Trophoblast cell (in vitro differentiated cells and primary cell): ENCODE measurements at regions not wholly inside any gene's neighbourhood (a gene's known extent, or its start where the extent isn't known, plus 50 kb on each side); places are given as distances from the start of the nearest gene placed in this dataset.

Experiments used
- DNase-seq, 2 donors: peaks; one replicate each; pipeline ENCODE4 v3.0.0-alpha.2; 2016
- H2AFZ ChIP-seq: 2 replicates; pipeline ENCODE4 v1.6.1; 2013; ENCODE audit warnings: low read length, moderate library complexity, mild to moderate bottlenecking; ENCODE audit not compliant: insufficient read depth, poor library complexity
- H2AK5ac ChIP-seq: 2 replicates; pipeline ENCODE4 v1.6.1; 2013; ENCODE audit warnings: mild to moderate bottlenecking, low read length
- H2BK120ac ChIP-seq: 2 replicates; pipeline ENCODE4 v1.6.1; 2013; ENCODE audit warnings: low read length, mild to moderate bottlenecking, moderate library complexity; ENCODE audit not compliant: insufficient read depth, poor library complexity
- H2BK12ac ChIP-seq: 2 replicates; pipeline ENCODE4 v1.6.1; 2013; ENCODE audit warnings: mild to moderate bottlenecking, low read length, moderate library complexity
- H2BK5ac ChIP-seq: 2 replicates; pipeline ENCODE4 v1.6.1; 2013; ENCODE audit warnings: low read length, low read depth, moderate library complexity, mild to moderate bottlenecking; ENCODE audit not compliant: poor library complexity
- H3K14ac ChIP-seq: 2 replicates; pipeline ENCODE4 v1.6.1; 2013; ENCODE audit warnings: mild to moderate bottlenecking, low read length
- H3K18ac ChIP-seq: 2 replicates; pipeline ENCODE4 v1.6.1; 2013; ENCODE audit warnings: mild to moderate bottlenecking, low read length
- H3K23ac ChIP-seq: 2 replicates; pipeline ENCODE4 v1.6.1; 2013; ENCODE audit warnings: low read length
- H3K27ac ChIP-seq: 2 replicates; pipeline ENCODE4 v1.5.1; 2013; ENCODE audit warnings: low read depth, mild to moderate bottlenecking, inconsistent platforms, low read length, moderate library complexity
- H3K27me3 ChIP-seq: 2 replicates; pipeline ENCODE4 v1.6.1; 2013; ENCODE audit warnings: inconsistent platforms, mild to moderate bottlenecking, low read length, moderate library complexity; ENCODE audit not compliant: insufficient read depth
- H3K36me3 ChIP-seq, 2 experiments: 1 replicate in 1 of 2; 2 replicates in 1 of 2; pipeline ENCODE4 v1.6.1; 2013; ENCODE audit warnings: low read length in 2 of 2, mild to moderate bottlenecking in 2 of 2, moderate library complexity in 1 of 2; ENCODE audit not compliant: insufficient read depth in 2 of 2, control insufficient read depth in 1 of 2
- H3K4ac ChIP-seq: 2 replicates; pipeline ENCODE4 v1.6.1; 2013; ENCODE audit warnings: low read depth, mild to moderate bottlenecking, low read length, moderate library complexity
- H3K4me1 ChIP-seq, 2 experiments: 1 replicate in 1 of 2; 2 replicates in 1 of 2; pipeline ENCODE4 v1.6.1; 2013; ENCODE audit warnings: low read length in 2 of 2, mild to moderate bottlenecking in 2 of 2, moderate library complexity in 1 of 2; ENCODE audit not compliant: insufficient read depth in 2 of 2, control insufficient read depth in 1 of 2
- H3K4me2 ChIP-seq: 2 replicates; pipeline ENCODE4 v1.6.1; 2013; ENCODE audit warnings: inconsistent platforms, mild to moderate bottlenecking, low read length, moderate library complexity
- H3K4me3 ChIP-seq: 2 replicates; pipeline ENCODE4 v1.5.1; 2013; ENCODE audit warnings: mild to moderate bottlenecking, low read depth, low read length, inconsistent platforms
- H3K79me1 ChIP-seq: one replicate; pipeline ENCODE4 v1.6.1; 2013; ENCODE audit warnings: low read length
- H3K79me2 ChIP-seq: 2 replicates; pipeline ENCODE4 v1.6.1; 2013; ENCODE audit warnings: low read length, mild to moderate bottlenecking; ENCODE audit not compliant: control insufficient read depth, insufficient read depth, poor library complexity
- H3K9ac ChIP-seq: 2 replicates; pipeline ENCODE4 v1.6.1; 2013; ENCODE audit warnings: mild to moderate bottlenecking, low read length
- H3K9me3 ChIP-seq: 2 replicates; pipeline ENCODE4 v1.6.1; 2013; ENCODE audit warnings: low read depth, mild to moderate bottlenecking, control low read depth, inconsistent platforms, low read length; ENCODE audit not compliant: insufficient read depth
- H4K12ac ChIP-seq: 2 replicates; pipeline ENCODE4 v1.6.1; 2013; ENCODE audit warnings: low read depth, mild to moderate bottlenecking, low read length, moderate library complexity
- H4K8ac ChIP-seq: 2 replicates; pipeline ENCODE4 v1.6.1; 2013; ENCODE audit warnings: low read depth, mild to moderate bottlenecking, low read length, moderate library complexity
- H4K91ac ChIP-seq: one replicate; pipeline ENCODE4 v1.6.1; 2013; ENCODE audit warnings: low read depth, mild to moderate bottlenecking, low read length, moderate library complexity
- WGBS: extraction: QIAGEN DNeasy Blood & Tissue Kit; methylation state at CpG from one replicate; pipeline ENCODE4 v1.1.7; 2013; ENCODE audit warnings: missing lambda C conversion rate; ENCODE audit not compliant: insufficient read length, insufficient coverage; ENCODE audit errors: extremely low coverage; 5-methylcytosine and 5-hydroxymethylcytosine counted together

DNA sequence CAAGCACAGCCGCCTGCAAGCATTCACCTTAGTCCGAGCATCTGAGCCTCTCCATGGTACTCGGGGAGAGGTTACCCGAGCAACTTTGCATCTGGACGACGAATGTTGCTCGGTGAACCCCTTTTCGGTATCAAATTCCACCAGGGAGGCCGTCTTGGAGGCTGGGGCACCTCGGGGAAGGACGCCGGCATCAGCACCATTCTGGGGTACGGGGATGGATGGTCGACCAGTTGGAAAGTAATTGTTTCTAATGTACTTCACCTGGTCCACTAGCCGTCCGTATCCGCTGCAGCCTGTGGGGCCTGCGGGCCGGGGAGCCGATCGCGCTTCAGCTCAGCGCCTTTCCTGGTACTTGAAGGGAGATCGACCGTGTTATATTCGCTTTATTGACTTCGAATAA lies 161.7 kb upstream of the RTL1 start:
- Histone ChIP-seq H4K91ac (no peak overlapping the region), H3K4me3 (no peak overlapping the region), H3K4me1 (no peaks in the 10 kb centered on the region), H3K27me3 (no peaks in the 10 kb centered on the region), H3K4ac (no peak overlapping the region), H3K27ac (no peak overlapping the region), H3K23ac (no peak overlapping the region), H2BK12ac (no peak overlapping the region), H3K4me2 (no peak overlapping the region), H3K36me3 (no peaks in the 10 kb centered on the region), H4K12ac (no peak overlapping the region), H2AK5ac (no peak overlapping the region), H3K9me3 (peaks cover 19% of the 10 kb centered on the region), H3K14ac (no peak overlapping the region), H3K79me1 (no peaks in the 10 kb centered on the region), H3K9ac (no peak overlapping the region), H2BK5ac (no peak overlapping the region), H2BK120ac (no peak overlapping the region), H2AFZ (no peak overlapping the region), H4K8ac (no peak overlapping the region), H3K79me2 (no peaks in the 10 kb centered on the region), H3K18ac (no peak overlapping the region)
- DNase-seq = no peak
- WGBS = no CpG with 5 or more reads among the region's 27 CpGs

DNA sequence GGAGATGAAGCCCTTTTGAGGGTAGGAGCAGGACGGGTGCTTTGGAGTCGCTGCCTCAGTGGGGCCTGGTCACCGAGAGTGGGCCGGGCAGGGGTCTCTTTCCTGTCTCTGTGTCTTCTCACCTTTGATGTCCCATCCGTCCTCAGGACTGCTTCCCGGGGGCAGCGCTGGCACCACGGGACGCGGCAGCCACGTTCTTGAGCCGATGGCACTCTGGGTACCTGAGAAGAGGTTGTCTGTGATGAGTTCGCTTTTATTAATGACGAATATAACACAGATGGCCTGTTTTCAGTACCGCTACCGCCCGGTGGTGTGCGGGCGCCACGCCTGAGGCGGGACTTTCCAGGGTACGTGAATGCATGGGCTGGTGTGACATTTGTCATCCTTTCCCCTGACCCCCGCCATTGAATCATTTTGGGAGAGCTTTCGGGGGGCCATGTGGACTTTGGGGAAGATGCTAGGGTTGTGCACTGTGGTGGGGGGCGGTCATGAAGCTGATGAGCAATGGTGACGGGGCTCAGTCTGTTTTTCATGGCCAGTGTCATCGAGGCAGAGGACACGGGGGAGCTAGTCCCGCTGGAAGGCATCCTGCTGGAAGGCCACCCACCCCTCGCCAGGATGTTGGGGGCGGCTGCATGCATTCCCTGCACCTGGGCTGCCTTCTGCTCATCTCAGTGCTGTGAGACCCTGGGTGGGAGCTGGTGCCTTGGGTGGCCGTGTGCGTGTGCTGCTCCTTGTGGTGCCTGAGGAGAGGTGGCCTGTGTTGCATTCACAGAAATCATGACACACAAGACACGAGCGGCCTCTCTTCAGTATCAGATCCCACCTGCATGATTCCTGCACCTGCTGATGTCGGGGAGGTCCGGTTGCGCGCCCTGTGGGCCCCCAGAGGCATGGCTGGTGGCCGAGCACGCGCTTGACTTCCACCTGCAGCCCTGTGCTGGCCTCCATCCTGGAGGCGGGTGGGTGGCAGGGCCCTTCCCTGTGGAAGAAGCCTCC lies 162.5 kb upstream of the RTL1 start:
- Histone ChIP-seq H3K79me2 (no peaks in the 10 kb centered on the region), H2BK12ac (no peak overlapping the region), H3K9ac (no peak overlapping the region), H3K4ac (no peak overlapping the region), H3K36me3 (no peaks in the 10 kb centered on the region), H2BK120ac (no peak overlapping the region), H3K27ac (no peak overlapping the region), H3K4me2 (no peak overlapping the region), H2AK5ac (no peak overlapping the region), H2AFZ (no peak overlapping the region), H4K12ac (no peak overlapping the region), H3K27me3 (no peaks in the 10 kb centered on the region), H4K8ac (no peak overlapping the region), H3K9me3 (peaks cover 19% of the 10 kb centered on the region), H4K91ac (no peak overlapping the region), H3K14ac (no peak overlapping the region), H3K79me1 (no peaks in the 10 kb centered on the region), H2BK5ac (no peak overlapping the region), H3K4me1 (no peaks in the 10 kb centered on the region), H3K23ac (no peak overlapping the region), H3K4me3 (peak overlapping the region; percentile 9), H3K18ac (no peak overlapping the region)
- WGBS = no CpG with 5 or more reads among the region's 43 CpGs
- no peak for DNase-seq

GRCh38 chr14:101066826-101067510 lies 163.4 kb upstream of the RTL1 start:
- no peak overlapping the region for H2AK5ac ChIP-seq
- no peak for DNase-seq
- H3K9me3 ChIP-seq = peaks cover 13% of the 10 kb centered on the region
- H4K8ac ChIP-seq = no peak overlapping the region
- no peak overlapping the region for H3K27ac ChIP-seq
- no peak overlapping the region for H3K4ac ChIP-seq
- H3K79me1 ChIP-seq = no peaks in the 10 kb centered on the region
- no peak overlapping the region for H4K91ac ChIP-seq
- WGBS = no CpG with 5 or more reads among the region's 12 CpGs
- no peak overlapping the region for H2BK5ac ChIP-seq
- no peak overlapping the region for H2BK12ac ChIP-seq
- H3K4me3 ChIP-seq = peak overlapping the region; percentile 43
- H3K4me2 ChIP-seq = no peak overlapping the region
- H3K23ac ChIP-seq = no peak overlapping the region
- H2AFZ ChIP-seq = no peak overlapping the region
- H3K4me1 ChIP-seq = no peaks in the 10 kb centered on the region
- no peaks in the 10 kb centered on the region for H3K27me3 ChIP-seq
- no peak overlapping the region for H3K18ac ChIP-seq
- no peak overlapping the region for H2BK120ac ChIP-seq
- H3K79me2 ChIP-seq = no peaks in the 10 kb centered on the region
- no peak overlapping the region for H4K12ac ChIP-seq
- no peaks in the 10 kb centered on the region for H3K36me3 ChIP-seq
- H3K9ac ChIP-seq = no peak overlapping the region
- H3K14ac ChIP-seq = no peak overlapping the region

DNA sequence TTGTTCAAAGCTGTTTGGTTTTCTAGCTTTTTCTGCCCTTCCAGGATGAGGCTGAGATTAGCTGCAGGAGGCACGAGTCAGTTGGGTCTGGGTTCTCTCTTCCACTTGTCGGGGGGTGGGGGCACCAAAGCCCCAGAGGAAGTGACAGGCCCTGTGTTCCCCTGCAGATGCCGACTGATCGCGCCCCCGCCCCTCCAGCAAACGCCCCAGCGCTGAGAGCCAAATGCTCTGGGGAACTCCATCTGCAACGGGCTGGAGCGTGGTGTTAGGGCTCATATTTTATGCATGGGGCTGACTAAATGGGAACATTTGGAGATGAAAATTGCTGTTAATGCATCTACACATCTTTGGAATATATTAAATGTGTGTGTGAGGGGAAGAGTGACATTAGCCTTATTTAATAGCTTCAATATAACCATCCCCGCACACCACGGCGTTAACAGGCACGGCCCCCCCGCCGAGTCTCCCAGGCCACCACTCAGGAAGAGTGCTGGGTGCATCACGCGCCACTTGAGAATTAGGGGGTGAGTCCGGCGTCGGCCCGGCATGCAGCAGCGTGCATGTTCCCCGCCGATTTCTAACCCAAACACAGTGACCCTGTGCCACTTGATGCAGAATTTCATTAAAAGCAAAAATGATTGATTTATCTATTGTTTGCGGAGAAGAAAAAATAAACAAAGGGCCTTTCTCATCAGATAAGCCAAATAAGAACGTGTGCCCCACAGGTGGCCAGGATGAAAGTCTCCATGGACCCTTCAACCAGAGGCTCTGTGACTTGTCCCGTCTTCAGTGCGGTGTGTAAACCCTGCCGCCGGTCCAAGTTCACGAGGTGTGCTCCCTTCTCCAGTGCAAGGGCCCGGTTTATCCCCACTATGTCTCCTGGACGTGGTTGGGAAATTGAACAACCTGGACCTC lies 165.0 kb upstream of the RTL1 start:
- H2BK120ac ChIP-seq = no peak overlapping the region
- WGBS = no CpG with 5 or more reads among the region's 34 CpGs
- DNase-seq = no peak

More for the DNA sequence above, 165.0 kb upstream of the RTL1 start:
- Histone ChIP-seq H2BK12ac (no peak overlapping the region), H3K79me2 (peaks cover under 1% of the 10 kb centered on the region), H4K91ac (no peak overlapping the region), H3K36me3 (no peaks in the 10 kb centered on the region), H2BK5ac (no peak overlapping the region), H3K4me1 (peaks cover 5 to 6% of the 10 kb centered on the region in 2 experiments), H3K18ac (no peak overlapping the region), H3K79me1 (peaks cover 4% of the 10 kb centered on the region), H3K4me2 (no peak overlapping the region), H3K4ac (no peak overlapping the region), H3K27me3 (no peaks in the 10 kb centered on the region), H3K14ac (no peak overlapping the region), H3K23ac (no peak overlapping the region), H2AFZ (no peak overlapping the region), H3K9me3 (peaks cover 12% of the 10 kb centered on the region), H3K27ac (no peak overlapping the region), H4K8ac (no peak overlapping the region), H4K12ac (no peak overlapping the region), H3K4me3 (no peak overlapping the region), H3K9ac (no peak overlapping the region), H2AK5ac (no peak overlapping the region)
